GM12891 (cell line): ENCODE measurements at regions not wholly inside any gene's neighbourhood (a gene's known extent, or its start where the extent isn't known, plus 50 kb on each side); places are given as distances from the start of the nearest gene placed in this dataset.

Experiments used
- DNase-seq: peaks from one replicate; pipeline ENCODE4 v3.0.0; 2011; ENCODE audit warnings: low spot score; ENCODE audit not compliant: insufficient read length
- FAIRE-seq: peaks from 2 replicates; lab custom pipeline; 2011; peaks lifted over from hg19 to GRCh38; lab: Jason Lieb, UNC
- PAX5 ChIP-seq: IDR thresholded peaks from 2 replicates; pipeline ENCODE4 v1.6.1; 2011; ENCODE audit warnings: low read length, moderate library complexity, mild to moderate bottlenecking; ENCODE audit not compliant: insufficient read depth, severe bottlenecking
- POLR2A ChIP-seq: IDR thresholded peaks from 2 replicates; pipeline ENCODE4 v1.6.1; 2011; ENCODE audit warnings: low read depth, low read length, control low read depth
- POLR2AphosphoS5 ChIP-seq: IDR thresholded peaks from 2 replicates; pipeline ENCODE4 v1.6.1; 2011; ENCODE audit warnings: low read depth, low read length, control low read depth
- POU2F2 ChIP-seq: IDR thresholded peaks from 2 replicates; pipeline ENCODE4 v1.6.1; 2011; ENCODE audit warnings: low read depth, mild to moderate bottlenecking, control low read depth, low read length, moderate library complexity
- SPI1 ChIP-seq: IDR thresholded peaks from 2 replicates; pipeline ENCODE4 v1.6.1; 2011; ENCODE audit warnings: low read depth, low read length, control low read depth
- TAF1 ChIP-seq: IDR thresholded peaks from 2 replicates; pipeline ENCODE4 v1.6.1; 2011; ENCODE audit warnings: low read depth, low read length, control low read depth

GRCh38 chr2:134138115-134138514 is 115.8 kb upstream of the MGAT5 start:
- DNase-seq (no peak), FAIRE-seq (no peak)
- no peak for TF ChIP-seq TAF1
- no peak for TF ChIP-seq SPI1
- no peak for TF ChIP-seq POLR2AphosphoS5
- TF ChIP-seq PAX5, result no peak
- TF ChIP-seq POLR2A, result no peak
- TF ChIP-seq POU2F2, result no peak

- TF ChIP-seq TAF1 (no peak), SPI1 (no peak), POLR2AphosphoS5 (no peak), PAX5 (no peak), POLR2A (no peak), POU2F2 (no peak)
- FAIRE-seq, result no peak
- no peak for DNase-seq
Measured at GRCh38 chr2:134139611-134140010, 114.3 kb upstream of the MGAT5 start.

GRCh38 chr2:134140251-134140661 is 113.6 kb upstream of the MGAT5 start:
- no peak for DNase-seq
- no peak for FAIRE-seq

GRCh38 chr2:134141598-134142340 is 112.1 kb upstream of the MGAT5 start:
- FAIRE-seq (no peak), DNase-seq (no peak)
- no peak for TF ChIP-seq POLR2A
- TF ChIP-seq PAX5, result no peak
- no peak for TF ChIP-seq SPI1
- TF ChIP-seq POU2F2, result no peak
- TF ChIP-seq TAF1, result no peak
- no peak for TF ChIP-seq POLR2AphosphoS5

More at GRCh38 chr2:134140251-134140661, 113.6 kb upstream of the MGAT5 start:
- no peak for TF ChIP-seq SPI1
- no peak for TF ChIP-seq POU2F2
- no peak for TF ChIP-seq POLR2A
- no peak for TF ChIP-seq PAX5
- TF ChIP-seq POLR2AphosphoS5, result no peak
- no peak for TF ChIP-seq TAF1

- TF ChIP-seq POLR2AphosphoS5 (no peak), SPI1 (no peak), TAF1 (no peak)
- DNase-seq (no peak), FAIRE-seq (no peak)
Measured at GRCh38 chr2:134142341-134142738, 111.5 kb upstream of the MGAT5 start.

- DNase-seq (no peak), FAIRE-seq (no peak)
- TF ChIP-seq POU2F2, result no peak
- no peak for TF ChIP-seq TAF1
- no peak for TF ChIP-seq POLR2A
- no peak for TF ChIP-seq SPI1
- TF ChIP-seq PAX5, result no peak
- no peak for TF ChIP-seq POLR2AphosphoS5
Measured at GRCh38 chr2:134142903-134143302, 111.0 kb upstream of the MGAT5 start.

- TF ChIP-seq POU2F2 (no peak), PAX5 (no peak), POLR2A (no peak), POLR2AphosphoS5 (no peak), SPI1 (no peak)
- DNase-seq (no peak), FAIRE-seq (no peak)
Measured at GRCh38 chr2:134143568-134143967, 110.3 kb upstream of the MGAT5 start.

- TF ChIP-seq POU2F2 (no peak), SPI1 (no peak), POLR2A (no peak), TAF1 (no peak), POLR2AphosphoS5 (no peak), PAX5 (no peak)
- DNase-seq, result no peak
- FAIRE-seq, result no peak
Measured at GRCh38 chr2:134144081-134144596, 109.7 kb upstream of the MGAT5 start.

GRCh38 chr2:134144651-134145050 is 109.2 kb upstream of the MGAT5 start:
- FAIRE-seq (no peak), DNase-seq (no peak)
- TF ChIP-seq POU2F2, result no peak

- TF ChIP-seq POLR2AphosphoS5 (no peak), POU2F2 (no peak), PAX5 (no peak), SPI1 (no peak), POLR2A (no peak), TAF1 (no peak)
- FAIRE-seq, result no peak
- no peak for DNase-seq
Measured at GRCh38 chr2:134145519-134145918, 108.4 kb upstream of the MGAT5 start.

- DNase-seq (no peak), FAIRE-seq (no peak)
- no peak for TF ChIP-seq TAF1
- TF ChIP-seq SPI1, result no peak
- TF ChIP-seq POU2F2, result no peak
- no peak for TF ChIP-seq POLR2AphosphoS5
- no peak for TF ChIP-seq POLR2A
- TF ChIP-seq PAX5, result no peak
Measured at GRCh38 chr2:134146161-134146560, 107.7 kb upstream of the MGAT5 start.
